ENCODE measurements at regions not wholly inside any gene's neighbourhood (a gene's known extent, or its start where the extent isn't known, plus 50 kb on each side); places are given as distances from the start of the nearest gene placed in this dataset.
"Not testable (repeated sequence)": the region's sequence is repeated elsewhere in the genome, so short reads cannot be mapped to it uniquely, and the experiment has no call there.

DNA sequence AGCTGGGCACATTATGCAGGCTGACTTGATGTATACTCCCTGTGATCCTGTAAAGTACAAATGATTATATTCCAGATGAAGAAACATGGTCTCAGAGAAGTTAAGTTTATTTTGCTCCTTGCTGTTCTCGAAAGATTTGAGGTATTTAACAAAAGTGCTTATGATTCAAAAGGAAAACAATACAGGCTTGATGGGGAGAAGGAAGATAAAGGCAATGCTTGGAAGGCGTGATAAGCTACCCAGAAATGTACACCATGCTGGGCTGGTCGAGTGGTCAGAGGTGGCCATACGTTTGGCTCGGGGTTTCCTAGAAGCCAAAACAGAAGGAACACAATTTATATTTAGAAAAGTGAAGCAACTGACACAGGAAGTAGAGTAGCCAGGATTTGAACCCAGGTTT, 201.0 kb downstream of the KTN1 start:
- Histone ChIP-seq H3K4me3 (ENCODE audit: low read length in 2 of 2) (no peak overlapping the region), H3K9me3 (ENCODE audit: control insufficient read depth in 2 of 2, low read length in 2 of 2) (no peaks in the 10 kb centered on the region), H3K4me1 (ENCODE audit: control insufficient read depth in 2 of 2, insufficient read depth in 2 of 2, low read length in 2 of 2) (no peaks in the 10 kb centered on the region), H3K27me3 (ENCODE audit: control insufficient read depth in 2 of 2, insufficient read depth in 2 of 2, low read length in 2 of 2) (no peaks in the 10 kb centered on the region), H3K27ac (ENCODE audit: low read depth in 2 of 2, low read length in 2 of 2) (no peak overlapping the region), H3K9ac (ENCODE audit: low read depth in 1 of 2, low read length in 2 of 2) (no peak overlapping the region), H3K36me3 (ENCODE audit: control insufficient read depth in 2 of 2, insufficient read depth in 2 of 2, low read length in 2 of 2) (no peaks in the 10 kb centered on the region)

DNA sequence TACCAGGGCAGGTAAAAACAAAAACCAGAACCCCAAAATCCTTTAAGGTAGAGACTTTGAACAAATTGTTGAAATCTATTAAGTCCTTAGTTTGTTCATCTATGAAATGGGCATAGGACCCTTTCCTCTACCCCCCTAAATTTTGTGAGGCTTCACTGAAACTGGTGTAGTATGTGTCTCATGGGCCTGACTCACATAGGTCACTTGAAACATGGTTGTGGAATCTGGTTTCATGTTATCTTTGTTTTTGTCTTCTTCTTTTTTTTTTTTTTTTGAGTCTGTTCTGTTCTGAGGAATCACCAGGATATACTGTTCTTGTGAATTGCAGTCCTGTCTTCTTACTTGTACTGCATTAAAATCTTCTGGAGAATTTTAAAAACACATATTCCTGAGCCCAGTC, 202.2 kb downstream of the KTN1 start:
- Histone ChIP-seq H3K4me3 (ENCODE audit: low read length in 2 of 2) (no peak overlapping the region), H3K4me1 (ENCODE audit: control insufficient read depth in 2 of 2, insufficient read depth in 2 of 2, low read length in 2 of 2) (no peaks in the 10 kb centered on the region), H3K27ac (ENCODE audit: low read depth in 2 of 2, low read length in 2 of 2) (no peak overlapping the region), H3K9me3 (ENCODE audit: control insufficient read depth in 2 of 2, low read length in 2 of 2) (no peaks in the 10 kb centered on the region), H3K27me3 (ENCODE audit: control insufficient read depth in 2 of 2, insufficient read depth in 2 of 2, low read length in 2 of 2) (no peaks in the 10 kb centered on the region), H3K9ac (ENCODE audit: low read depth in 1 of 2, low read length in 2 of 2) (no peak overlapping the region), H3K36me3 (ENCODE audit: control insufficient read depth in 2 of 2, insufficient read depth in 2 of 2, low read length in 2 of 2) (no peaks in the 10 kb centered on the region)

DNA sequence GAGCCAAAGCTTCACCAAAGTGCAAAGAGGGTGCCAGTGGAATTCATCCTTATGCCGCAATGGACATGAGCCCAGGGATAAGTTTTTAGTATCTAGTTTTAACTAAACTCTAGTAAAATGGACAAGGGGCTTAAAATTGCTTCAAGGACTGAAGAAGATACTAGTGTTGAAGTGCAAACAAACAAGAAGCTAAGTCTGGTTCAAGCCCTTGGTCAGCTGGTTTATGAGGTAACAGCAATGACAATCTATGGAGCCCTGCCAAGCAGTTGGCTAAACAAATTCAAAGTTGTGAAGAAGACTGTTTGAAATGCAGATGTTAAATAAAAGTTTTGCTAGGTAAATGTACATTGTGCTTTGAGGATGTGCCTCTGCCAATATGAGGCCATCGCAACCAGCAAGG, 209.4 kb downstream of the KTN1 start:
- Histone ChIP-seq H3K36me3 (ENCODE audit: control insufficient read depth in 2 of 2, insufficient read depth in 2 of 2, low read length in 2 of 2) (no peaks in the 10 kb centered on the region), H3K27ac (ENCODE audit: low read depth in 2 of 2, low read length in 2 of 2) (no peak overlapping the region), H3K4me1 (ENCODE audit: control insufficient read depth in 2 of 2, insufficient read depth in 2 of 2, low read length in 2 of 2) (no peaks in the 10 kb centered on the region), H3K27me3 (ENCODE audit: control insufficient read depth in 2 of 2, insufficient read depth in 2 of 2, low read length in 2 of 2) (no peaks in the 10 kb centered on the region), H3K9me3 (ENCODE audit: control insufficient read depth in 2 of 2, low read length in 2 of 2) (no peaks in the 10 kb centered on the region), H3K4me3 (ENCODE audit: low read length in 2 of 2) (no peak overlapping the region), H3K9ac (ENCODE audit: low read depth in 1 of 2, low read length in 2 of 2) (no peak overlapping the region)

DNA sequence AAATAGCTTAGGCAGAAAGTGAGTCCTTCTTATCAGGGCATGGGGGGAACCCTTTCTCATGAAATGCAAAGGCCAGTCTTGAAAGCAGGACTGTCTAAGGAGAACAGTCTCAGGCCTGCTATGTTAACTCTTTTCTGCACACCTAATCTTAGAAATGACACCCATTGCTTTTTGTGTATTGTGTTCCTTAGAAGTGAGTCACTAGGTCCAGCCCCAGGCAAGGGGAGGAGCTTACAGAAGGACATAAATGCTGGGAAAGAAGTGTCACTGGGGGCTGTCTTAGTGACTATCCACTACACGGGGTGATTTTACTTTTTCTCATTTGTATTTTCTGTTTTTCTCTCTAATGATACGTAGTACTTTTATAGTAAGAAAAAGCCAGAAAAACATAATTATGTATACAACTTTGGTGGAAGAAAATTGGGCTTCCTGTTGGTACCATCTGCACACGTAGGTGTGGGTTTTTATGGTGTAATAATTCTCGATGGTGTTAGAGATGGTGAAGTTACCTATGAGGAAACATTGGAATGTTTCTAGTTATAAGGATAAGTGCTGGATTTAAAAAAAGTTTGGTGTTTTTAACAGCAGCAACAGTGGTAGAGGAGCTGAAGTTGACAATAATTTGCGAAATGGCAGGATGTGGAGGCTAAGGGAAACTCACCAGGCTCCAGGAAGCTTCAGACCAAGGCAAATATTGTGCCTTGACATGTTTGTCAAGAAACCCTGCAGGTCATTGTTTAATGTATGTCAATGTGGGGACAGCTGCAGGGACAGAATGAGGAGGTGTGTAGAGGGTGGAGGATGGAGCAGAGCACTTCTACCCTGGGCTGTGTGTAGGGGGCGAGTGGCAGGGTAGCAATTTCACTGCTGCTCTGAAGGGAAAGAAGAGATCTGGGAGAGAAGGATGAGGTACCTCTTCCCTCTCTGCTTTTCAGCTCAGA, 214.9 kb downstream of the KTN1 start:
- no peaks in the 10 kb centered on the region for H3K36me3 ChIP-seq (ENCODE audit: control insufficient read depth in 2 of 2, insufficient read depth in 2 of 2, low read length in 2 of 2)
- peaks cover 0 to 9% of the 10 kb centered on the region in 2 donors for H3K4me1 ChIP-seq (ENCODE audit: control insufficient read depth in 2 of 2, insufficient read depth in 2 of 2, low read length in 2 of 2)
- H3K9me3 ChIP-seq (ENCODE audit: control insufficient read depth in 2 of 2, low read length in 2 of 2): no peaks in the 10 kb centered on the region
- peak overlapping the region; percentile 20 to 69 for H3K27ac ChIP-seq (ENCODE audit: low read depth in 2 of 2, low read length in 2 of 2)
- H3K27me3 ChIP-seq (ENCODE audit: control insufficient read depth in 2 of 2, insufficient read depth in 2 of 2, low read length in 2 of 2): no peaks in the 10 kb centered on the region
- no peak overlapping the region for H3K4me3 ChIP-seq (ENCODE audit: low read length in 2 of 2)
- no peak overlapping the region for H3K9ac ChIP-seq (ENCODE audit: low read depth in 1 of 2, low read length in 2 of 2)

DNA sequence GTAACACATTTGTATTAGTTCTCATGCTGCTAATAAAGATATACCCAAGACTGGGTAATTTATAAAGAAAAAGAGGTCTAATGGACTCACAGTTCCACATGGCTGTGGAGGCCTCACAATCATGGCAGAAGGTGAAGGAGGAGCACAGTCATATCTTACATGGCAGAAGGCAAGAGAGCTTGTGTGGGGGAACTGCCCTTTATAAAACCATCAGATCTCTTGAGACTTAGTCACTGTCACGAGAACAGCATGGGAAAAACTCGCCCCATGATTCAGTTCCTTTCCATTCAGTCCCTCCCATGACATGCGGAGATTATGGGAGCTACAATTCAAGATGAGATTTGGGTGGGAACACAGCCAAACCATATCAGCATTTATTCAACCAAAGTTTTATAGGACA, 216.5 kb downstream of the KTN1 start:
- not testable (repeated sequence) for H3K27me3 ChIP-seq (ENCODE audit: control insufficient read depth in 2 of 2, insufficient read depth in 2 of 2, low read length in 2 of 2); H3K9me3 ChIP-seq (ENCODE audit: control insufficient read depth in 2 of 2, low read length in 2 of 2); H3K9ac ChIP-seq (ENCODE audit: low read depth in 1 of 2, low read length in 2 of 2); H3K4me1 ChIP-seq (ENCODE audit: control insufficient read depth in 2 of 2, insufficient read depth in 2 of 2, low read length in 2 of 2); H3K27ac ChIP-seq (ENCODE audit: low read depth in 2 of 2, low read length in 2 of 2); H3K36me3 ChIP-seq (ENCODE audit: control insufficient read depth in 2 of 2, insufficient read depth in 2 of 2, low read length in 2 of 2); H3K4me3 ChIP-seq (ENCODE audit: low read length in 2 of 2)

DNA sequence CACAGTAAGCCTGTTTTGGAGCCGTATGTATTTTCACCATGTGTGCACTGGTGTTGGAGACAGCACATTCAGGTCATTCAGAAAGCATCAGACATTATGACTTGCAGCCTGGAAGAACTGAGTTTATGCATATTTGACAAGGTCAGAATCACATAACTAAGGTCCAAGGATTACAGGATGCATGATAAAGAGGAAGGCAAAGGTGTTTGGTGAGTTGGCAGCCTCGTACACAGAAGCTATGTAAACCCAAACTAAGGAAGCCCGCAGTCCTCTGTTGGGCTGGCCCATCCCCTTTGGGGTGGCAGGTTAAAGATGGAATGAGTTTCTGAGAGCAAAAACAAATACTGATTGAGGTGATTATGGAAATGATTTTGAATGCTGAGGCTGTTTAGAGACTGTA, 218.4 kb downstream of the KTN1 start:
- Histone ChIP-seq H3K27me3 (ENCODE audit: control insufficient read depth in 2 of 2, insufficient read depth in 2 of 2, low read length in 2 of 2) (no peaks in the 10 kb centered on the region), H3K4me3 (ENCODE audit: low read length in 2 of 2) (no peak overlapping the region), H3K36me3 (ENCODE audit: control insufficient read depth in 2 of 2, insufficient read depth in 2 of 2, low read length in 2 of 2) (no peaks in the 10 kb centered on the region), H3K9me3 (ENCODE audit: control insufficient read depth in 2 of 2, low read length in 2 of 2) (no peaks in the 10 kb centered on the region), H3K27ac (ENCODE audit: low read depth in 2 of 2, low read length in 2 of 2) (no peak overlapping the region), H3K4me1 (ENCODE audit: control insufficient read depth in 2 of 2, insufficient read depth in 2 of 2, low read length in 2 of 2) (peaks cover 0 to 15% of the 10 kb centered on the region in 2 donors), H3K9ac (ENCODE audit: low read depth in 1 of 2, low read length in 2 of 2) (no peak overlapping the region)

DNA sequence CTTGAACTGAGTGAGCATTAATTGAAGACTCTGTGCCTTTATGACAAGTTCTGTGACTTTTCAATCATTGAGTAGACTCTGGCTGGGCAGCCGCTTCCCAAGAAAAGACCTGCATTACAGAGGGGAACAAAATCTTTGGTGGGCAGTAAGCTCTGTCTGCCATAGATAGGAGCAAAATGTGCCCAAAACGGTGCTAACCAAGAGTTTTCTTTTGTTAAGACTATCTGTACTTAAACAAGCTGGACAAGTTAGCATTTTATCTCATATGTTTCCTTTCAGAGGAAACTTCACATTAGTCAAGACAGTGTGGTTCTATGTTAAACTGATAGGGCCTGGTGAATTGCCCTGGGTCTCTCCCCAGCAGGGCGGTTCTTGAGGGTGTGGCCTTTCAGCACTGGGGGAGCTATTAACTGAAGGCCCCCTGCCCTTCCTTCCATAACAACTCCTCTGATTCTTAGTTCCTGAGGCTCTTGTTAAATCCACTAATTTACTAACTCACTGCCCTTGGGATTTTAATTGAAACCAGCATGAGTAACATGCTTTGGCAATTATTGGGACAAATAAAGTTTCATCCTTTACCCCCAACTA, 219.6 kb downstream of the KTN1 start:
- Histone ChIP-seq H3K27me3 (ENCODE audit: control insufficient read depth in 2 of 2, insufficient read depth in 2 of 2, low read length in 2 of 2) (no peaks in the 10 kb centered on the region), H3K4me3 (ENCODE audit: low read length in 2 of 2) (no peak overlapping the region)

DNA sequence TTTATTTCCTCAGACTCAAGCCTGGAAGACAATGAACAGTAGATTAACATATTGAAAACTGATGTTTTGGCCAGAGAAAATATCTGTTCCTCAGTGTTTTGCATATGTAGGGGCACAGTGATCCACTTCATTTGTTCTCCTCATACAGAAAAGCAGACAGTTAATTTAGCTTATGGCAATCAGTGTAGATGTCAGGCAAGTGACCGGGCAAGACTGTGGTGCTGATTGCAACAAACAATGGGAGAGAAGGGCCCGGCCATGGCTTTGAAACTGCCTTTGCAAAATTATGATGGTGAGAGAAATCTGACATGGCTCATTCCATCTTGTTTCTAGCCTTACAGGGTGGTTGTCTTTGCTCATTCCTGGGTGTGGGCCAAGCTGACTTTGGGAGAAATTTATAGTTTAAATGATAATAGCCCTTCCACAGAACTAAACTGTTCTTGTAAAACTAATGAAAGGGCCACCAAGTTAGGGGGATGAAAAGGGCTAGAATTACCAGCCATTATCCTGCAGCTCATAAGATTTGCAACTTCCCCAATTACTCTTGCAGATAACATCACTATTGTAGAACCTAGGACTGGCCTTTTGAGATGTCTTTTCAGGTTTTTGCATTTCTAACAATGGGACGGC, 220.3 kb downstream of the KTN1 start:
- Histone ChIP-seq H3K4me3 (ENCODE audit: low read length in 2 of 2) (no peak overlapping the region), H3K4me1 (ENCODE audit: control insufficient read depth in 2 of 2, insufficient read depth in 2 of 2, low read length in 2 of 2) (peaks cover 0 to 15% of the 10 kb centered on the region in 2 donors), H3K9me3 (ENCODE audit: control insufficient read depth in 2 of 2, low read length in 2 of 2) (no peaks in the 10 kb centered on the region), H3K27me3 (ENCODE audit: control insufficient read depth in 2 of 2, insufficient read depth in 2 of 2, low read length in 2 of 2) (no peaks in the 10 kb centered on the region), H3K27ac (ENCODE audit: low read depth in 2 of 2, low read length in 2 of 2) (no peak overlapping the region), H3K36me3 (ENCODE audit: control insufficient read depth in 2 of 2, insufficient read depth in 2 of 2, low read length in 2 of 2) (no peaks in the 10 kb centered on the region), H3K9ac (ENCODE audit: low read depth in 1 of 2, low read length in 2 of 2) (no peak overlapping the region)

More for the DNA sequence above, 219.6 kb downstream of the KTN1 start:
- Histone ChIP-seq H3K27ac (ENCODE audit: low read depth in 2 of 2, low read length in 2 of 2) (no peak overlapping the region), H3K9me3 (ENCODE audit: control insufficient read depth in 2 of 2, low read length in 2 of 2) (no peaks in the 10 kb centered on the region), H3K9ac (ENCODE audit: low read depth in 1 of 2, low read length in 2 of 2) (no peak overlapping the region), H3K36me3 (ENCODE audit: control insufficient read depth in 2 of 2, insufficient read depth in 2 of 2, low read length in 2 of 2) (no peaks in the 10 kb centered on the region), H3K4me1 (ENCODE audit: control insufficient read depth in 2 of 2, insufficient read depth in 2 of 2, low read length in 2 of 2) (peaks cover 0 to 19% of the 10 kb centered on the region in 2 donors)

DNA sequence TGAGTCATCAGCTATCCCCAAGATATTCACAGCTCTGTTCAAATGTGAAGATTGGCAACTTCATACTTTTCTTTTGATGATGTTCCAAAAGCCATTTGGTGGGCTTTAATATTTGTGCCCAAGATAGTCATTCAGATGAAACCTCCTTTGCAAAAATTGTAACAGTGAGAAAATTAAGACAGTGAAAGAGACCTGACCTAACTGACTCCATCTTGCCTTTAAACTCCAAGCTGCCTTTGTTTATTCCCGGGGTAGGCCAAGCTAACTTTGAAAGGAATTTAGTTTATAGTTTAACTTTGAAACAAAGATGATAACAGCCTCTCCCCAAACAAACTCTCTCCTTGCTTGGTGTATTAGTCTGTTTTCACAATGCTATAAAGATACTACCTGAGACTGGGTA, 221.1 kb downstream of the KTN1 start:
- Histone ChIP-seq H3K27ac (ENCODE audit: low read depth in 2 of 2, low read length in 2 of 2) (no peak overlapping the region), H3K4me1 (ENCODE audit: control insufficient read depth in 2 of 2, insufficient read depth in 2 of 2, low read length in 2 of 2) (peaks cover 0 to 17% of the 10 kb centered on the region in 2 donors), H3K9me3 (ENCODE audit: control insufficient read depth in 2 of 2, low read length in 2 of 2) (no peaks in the 10 kb centered on the region), H3K36me3 (ENCODE audit: control insufficient read depth in 2 of 2, insufficient read depth in 2 of 2, low read length in 2 of 2) (no peaks in the 10 kb centered on the region), H3K9ac (ENCODE audit: low read depth in 1 of 2, low read length in 2 of 2) (no peak overlapping the region), H3K4me3 (ENCODE audit: low read length in 2 of 2) (no peak overlapping the region), H3K27me3 (ENCODE audit: control insufficient read depth in 2 of 2, insufficient read depth in 2 of 2, low read length in 2 of 2) (no peaks in the 10 kb centered on the region)
